NCI-H2081 (cell line): ENCODE measurements at regions not wholly inside any gene's neighbourhood (a gene's known extent, or its start where the extent isn't known, plus 50 kb on each side); places are given as distances from the start of the nearest gene placed in this dataset.

Experiments used
- DNase-seq, 2 experiments: peaks; one replicate each; lab custom pipeline; 2025; lab: John Stamatoyannopoulos, UW

- no peak for DNase-seq
Measured at GRCh38 chr3:24764236-24764915, 269.7 kb upstream of the THRB start.

GRCh38 chr3:24765399-24765798, 270.7 kb upstream of the THRB start:
- no peak for DNase-seq

DNA sequence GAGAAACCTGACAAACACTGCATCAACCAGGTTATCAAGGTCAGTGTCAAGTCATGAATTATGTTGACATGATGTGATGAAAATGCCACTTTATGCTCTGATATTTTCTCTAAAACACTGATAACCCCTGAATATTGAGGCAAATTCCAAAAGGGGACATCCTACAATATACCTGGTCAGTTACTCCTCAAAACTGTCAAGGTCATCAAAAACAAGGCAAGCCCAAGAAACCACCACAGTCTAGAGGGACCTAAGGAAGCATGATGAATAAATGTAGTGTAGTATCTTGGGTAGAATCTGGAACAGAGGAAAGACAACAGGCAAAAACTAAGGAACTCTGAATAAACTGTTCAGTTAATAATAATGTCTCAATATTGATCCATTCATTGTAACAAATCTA, 275.3 kb upstream of the THRB start:
- DNase-seq, result no peak

- peak; percentile 65 to 72 for DNase-seq
Measured at GRCh38 chr3:24773798-24774197, 279.1 kb upstream of the THRB start.

DNA sequence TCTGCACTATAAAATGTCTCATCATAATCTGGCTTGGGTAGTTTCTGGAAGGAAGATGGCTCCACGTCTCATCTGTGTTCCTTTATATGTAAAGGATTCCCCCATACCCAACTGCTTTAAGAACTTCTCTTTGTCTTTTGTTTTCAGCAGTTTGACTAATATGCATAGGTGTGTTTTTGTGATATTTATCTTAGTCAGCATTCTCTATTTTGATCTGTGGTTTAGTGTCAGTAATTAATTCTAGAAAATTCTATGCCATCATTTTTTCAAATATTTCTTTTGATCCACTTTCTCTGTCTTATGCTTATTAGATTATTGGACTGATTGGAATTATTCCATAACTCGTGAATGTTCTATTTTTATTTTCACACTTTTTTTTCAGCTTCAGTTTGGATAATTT, 286.3 kb upstream of the THRB start:
- no peak for DNase-seq

DNA sequence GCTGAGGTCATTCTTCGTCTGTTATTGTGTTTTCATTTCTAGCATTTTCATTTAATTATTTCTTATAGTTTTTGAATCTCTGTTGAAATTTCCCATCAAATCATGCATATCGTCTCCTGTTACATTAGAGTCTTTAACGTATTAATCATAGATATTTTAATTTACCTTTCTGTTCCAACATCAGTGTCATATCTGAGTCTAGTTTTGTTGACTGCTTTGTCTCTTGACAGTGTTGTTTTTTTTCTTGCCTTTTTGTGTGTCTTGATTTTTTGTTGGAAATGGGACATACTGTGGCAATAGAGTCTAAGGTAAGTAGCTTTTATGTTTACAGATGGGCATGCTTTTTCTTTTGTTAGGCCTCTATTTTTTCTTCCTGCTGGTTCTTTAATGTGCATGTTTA, 286.8 kb upstream of the THRB start:
- DNase-seq, result no peak

DNA sequence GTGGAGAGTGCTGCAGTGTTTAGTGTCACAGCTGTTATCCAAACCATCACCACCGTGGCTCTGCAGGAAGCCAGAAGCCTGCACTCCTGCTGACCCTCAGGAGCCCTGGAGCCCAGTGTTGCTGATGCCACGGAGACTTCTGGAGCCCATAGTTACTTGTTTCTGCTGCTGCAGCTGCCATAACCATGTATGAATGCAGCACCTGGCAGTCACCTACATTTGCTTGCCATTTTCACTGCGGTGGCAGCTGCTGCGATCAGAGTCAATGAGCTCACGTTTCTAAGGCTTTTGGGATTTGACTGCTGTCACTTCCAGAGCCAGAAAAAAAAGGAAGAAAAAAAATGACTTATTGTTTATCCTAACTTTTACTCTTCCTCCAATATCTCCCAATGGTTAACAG, 299.2 kb upstream of the THRB start:
- peak; percentile 37 to 80 for DNase-seq

DNA sequence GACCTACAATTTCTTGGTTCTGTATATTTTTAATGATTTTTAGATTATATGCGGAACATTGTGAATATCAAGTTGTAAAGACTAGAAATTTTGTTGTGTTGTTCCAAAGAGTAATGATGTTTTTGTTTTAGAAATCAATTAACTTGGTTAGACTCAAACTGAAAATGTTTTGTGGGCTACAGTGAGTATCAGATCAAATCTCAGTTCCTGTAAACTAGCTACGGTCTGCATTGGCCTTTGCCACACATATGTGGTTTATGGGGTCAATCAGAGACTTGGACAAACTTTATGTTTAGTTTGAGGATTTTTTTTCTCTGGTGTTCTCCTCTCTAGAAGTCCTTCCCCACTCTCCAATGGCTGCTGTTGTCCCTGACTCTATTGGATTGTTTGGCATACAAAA, 308.0 kb upstream of the THRB start:
- no peak for DNase-seq

GRCh38 chr3:24804095-24804494, 309.4 kb upstream of the THRB start:
- no peak for DNase-seq

- no peak for DNase-seq
Measured at GRCh38 chr3:24810881-24811280, 316.2 kb upstream of the THRB start.

DNA sequence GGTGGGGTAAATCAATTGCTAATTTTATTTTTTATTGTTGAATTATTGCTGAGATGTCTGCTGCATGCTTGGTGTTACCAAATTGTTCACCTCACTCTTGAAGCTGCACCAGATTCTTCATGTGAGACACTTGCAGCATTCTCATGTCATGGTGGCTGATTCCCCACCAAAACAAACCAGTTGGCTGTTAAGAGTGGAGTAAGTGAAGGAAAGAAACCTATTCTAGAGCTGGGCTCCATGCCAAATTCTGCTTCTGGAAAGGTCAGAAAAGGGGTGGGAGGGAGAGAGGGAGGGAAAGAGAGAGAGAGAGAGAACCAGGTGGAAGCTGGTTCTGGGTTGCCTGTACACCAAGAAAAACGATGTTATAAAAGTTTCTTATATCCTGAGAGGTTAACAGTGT, 317.5 kb upstream of the THRB start:
- no peak for DNase-seq

GRCh38 chr3:24818055-24818454, 323.4 kb upstream of the THRB start:
- no peak for DNase-seq

- no peak for DNase-seq
Measured at GRCh38 chr3:24828011-24828410, 333.4 kb upstream of the THRB start.

DNA sequence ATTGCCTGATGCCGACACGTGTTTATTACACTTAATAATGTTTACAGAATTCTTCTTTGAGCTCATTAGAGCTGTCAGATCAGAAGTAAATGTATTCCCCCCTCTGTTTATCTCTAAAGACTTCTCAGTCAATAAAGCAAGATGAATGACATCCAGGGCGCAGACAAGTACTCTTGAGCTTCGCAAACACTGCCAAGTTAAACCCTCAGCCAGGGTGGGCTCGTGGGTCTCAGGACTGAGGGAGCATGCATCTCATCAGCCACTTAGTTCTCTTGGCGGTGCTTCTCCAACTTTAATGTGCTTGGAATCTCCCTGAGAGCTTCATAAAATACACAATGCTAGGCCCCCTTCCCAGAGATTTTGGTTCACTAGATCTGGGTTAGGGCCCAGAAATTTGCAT, 333.9 kb upstream of the THRB start:
- no peak for DNase-seq

GRCh38 chr3:24829011-24829581, 334.4 kb upstream of the THRB start:
- peak; percentile 54 to 71 for DNase-seq

- DNase-seq, result peak; percentile 34 to 48
Measured at GRCh38 chr3:24829629-24830229, 335.1 kb upstream of the THRB start.

DNA sequence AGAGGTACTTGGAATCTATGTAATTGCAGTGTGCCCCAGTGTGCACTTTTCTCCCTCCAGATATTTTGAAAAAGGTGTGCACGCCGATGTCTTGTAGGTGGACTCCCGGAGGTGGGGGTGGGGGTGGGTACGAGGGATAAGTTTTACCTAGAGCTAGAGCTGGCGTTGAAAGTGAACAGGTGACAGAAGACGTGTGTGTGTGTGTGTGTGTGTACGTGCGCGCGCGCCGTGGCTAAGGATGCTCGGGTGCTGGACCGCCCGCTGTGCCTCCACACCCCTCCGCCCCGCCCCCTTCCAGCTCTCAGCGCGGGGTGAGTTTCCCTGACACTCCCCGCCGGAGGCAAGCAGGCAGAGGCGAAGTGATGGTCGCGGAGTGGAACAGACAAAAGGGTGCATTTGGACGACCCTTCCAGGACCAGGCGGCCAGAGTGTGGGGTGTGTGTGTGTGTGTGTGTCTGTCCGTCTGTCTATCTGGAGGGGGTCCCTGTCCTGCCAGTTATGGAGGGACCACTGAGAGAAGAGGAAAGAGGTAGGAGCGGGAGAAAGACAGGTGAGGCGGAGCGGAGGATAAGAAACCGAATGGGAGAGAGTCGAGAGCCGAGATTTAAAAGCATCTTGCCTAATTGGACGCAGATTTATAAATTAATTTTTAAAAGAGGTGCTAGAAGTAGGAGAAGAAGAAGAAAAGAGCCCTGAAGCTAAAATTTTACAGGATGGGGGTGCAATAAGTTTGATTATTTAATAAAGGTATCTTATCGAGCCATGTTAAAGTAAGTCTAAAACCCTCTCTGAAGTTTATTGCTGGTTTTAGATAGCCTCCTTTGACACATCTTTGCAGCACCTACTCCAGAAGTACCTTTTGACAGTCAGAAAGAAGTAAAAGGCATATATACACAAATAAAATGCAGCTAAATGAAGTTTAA, 335.8 kb upstream of the THRB start:
- DNase-seq, result peak; percentile 9 to 27

GRCh38 chr3:24831221-24831620, 336.6 kb upstream of the THRB start:
- DNase-seq, result no peak

- DNase-seq, result no peak
Measured at GRCh38 chr3:24832891-24833290, 338.2 kb upstream of the THRB start.

DNA sequence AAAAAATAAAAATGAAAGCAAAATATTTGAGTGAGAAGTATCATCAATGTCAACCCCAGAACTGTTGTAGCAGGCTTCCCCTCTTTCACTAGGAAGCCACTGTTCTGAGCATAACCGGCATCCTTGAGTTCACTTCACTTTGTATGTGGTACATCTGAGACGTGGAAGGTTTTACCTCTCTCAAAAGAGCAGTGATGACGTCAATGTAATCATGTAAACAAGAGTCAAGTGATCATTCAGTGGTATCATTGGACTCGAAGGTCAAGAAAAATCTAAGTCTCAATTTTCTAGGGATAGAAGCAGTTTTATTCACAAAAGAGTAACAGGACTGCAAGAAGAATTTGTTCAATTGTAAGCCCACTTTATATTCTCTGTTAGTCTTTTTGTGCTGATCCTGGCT, 339.8 kb upstream of the THRB start:
- no peak for DNase-seq

GRCh38 chr3:24835510-24835909, 340.9 kb upstream of the THRB start:
- no peak for DNase-seq

- DNase-seq, result no peak
Measured at GRCh38 chr3:24837601-24838000, 343.0 kb upstream of the THRB start.

- no peak for DNase-seq
Measured at GRCh38 chr3:24838533-24838932, 343.9 kb upstream of the THRB start.
